Umbilical cord (tissue), 1 donor: ENCODE measurements at regions not wholly inside any gene's neighbourhood (a gene's known extent, or its start where the extent isn't known, plus 50 kb on each side); places are given as distances from the start of the nearest gene placed in this dataset.

Experiments used
- DNase-seq: peaks from one replicate; pipeline ENCODE4 v3.0.0-alpha.2; 2015; ENCODE audit warnings: low spot score

- no peak for DNase-seq
These were observed 122.9 kb upstream of the MGMT start for GRCh38 chr10:129344103-129344502.

DNA sequence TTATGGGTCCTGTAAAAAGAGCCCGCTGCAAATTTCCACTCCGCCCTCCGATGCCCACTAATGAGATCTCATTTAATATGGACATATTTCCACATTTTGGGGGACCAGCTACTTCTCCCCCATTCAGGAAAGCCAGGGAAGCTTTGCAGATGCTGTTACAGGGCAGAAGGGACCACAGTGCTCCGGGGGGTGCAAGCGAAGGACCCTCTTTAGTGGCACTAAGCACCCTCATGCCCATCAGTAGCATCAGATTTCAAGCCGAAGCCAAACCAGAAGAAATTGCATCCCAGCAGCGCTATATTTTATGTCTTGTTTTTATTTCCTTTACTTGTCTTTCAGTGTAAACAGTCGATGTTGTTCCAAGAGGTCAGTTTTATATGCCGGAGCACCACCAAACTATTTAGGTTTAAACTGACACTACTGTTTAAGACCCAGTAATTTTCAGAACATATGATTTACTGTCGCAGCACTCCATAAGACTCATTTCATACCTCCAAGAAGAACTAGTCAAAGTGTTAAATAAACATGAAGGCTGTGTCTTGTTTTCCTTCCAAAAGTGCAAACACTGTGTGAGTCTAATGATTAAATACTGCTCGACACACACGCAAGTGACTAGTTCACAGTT is 122.2 kb upstream of the MGMT start:
- no peak for DNase-seq

DNA sequence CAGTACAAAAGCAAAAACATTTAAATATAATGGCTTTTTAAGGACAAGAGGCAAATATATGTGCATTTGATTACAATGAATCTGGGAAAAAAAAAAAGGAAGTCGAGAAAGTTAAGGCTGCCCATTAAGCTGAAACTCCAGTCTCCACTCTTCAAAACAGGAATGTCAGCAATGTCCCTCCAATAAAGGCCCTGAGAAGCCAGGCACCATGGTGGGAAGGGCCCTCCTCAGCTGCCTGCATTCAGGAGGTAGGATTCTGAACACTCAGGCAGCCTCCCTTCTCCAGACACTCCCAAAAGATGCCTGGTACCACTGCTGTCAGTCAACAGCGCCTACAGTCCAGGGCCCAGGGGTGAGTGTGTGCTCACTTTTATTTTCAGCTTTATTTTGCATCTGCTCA is 121.3 kb upstream of the MGMT start:
- DNase-seq = no peak

- DNase-seq = no peak
These were observed 116.4 kb upstream of the MGMT start for GRCh38 chr10:129350690-129351089.

DNA sequence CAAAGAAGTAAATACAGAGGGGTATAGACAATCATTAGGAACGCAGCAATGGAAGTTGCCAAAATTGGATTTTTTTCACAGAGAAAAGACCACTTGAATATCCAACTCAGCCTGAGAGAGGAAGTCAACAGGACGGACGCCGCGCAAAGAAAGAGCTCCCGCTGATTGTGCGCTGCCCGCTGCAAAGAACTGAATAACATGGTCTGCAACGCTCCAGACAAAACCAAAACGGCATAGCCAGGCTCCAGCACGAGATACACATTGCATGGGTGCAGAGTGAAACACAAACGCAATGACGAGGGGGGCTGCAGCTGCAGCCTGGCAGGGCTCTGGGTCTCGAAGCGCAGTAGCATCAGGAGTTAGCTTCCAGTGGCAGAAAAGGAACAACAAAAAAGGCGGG is 113.9 kb upstream of the MGMT start:
- DNase-seq = no peak

GRCh38 chr10:129360046-129360445 is 107.0 kb upstream of the MGMT start:
- DNase-seq = no peak

GRCh38 chr10:129361676-129362376 is 105.2 kb upstream of the MGMT start:
- no peak for DNase-seq

DNA sequence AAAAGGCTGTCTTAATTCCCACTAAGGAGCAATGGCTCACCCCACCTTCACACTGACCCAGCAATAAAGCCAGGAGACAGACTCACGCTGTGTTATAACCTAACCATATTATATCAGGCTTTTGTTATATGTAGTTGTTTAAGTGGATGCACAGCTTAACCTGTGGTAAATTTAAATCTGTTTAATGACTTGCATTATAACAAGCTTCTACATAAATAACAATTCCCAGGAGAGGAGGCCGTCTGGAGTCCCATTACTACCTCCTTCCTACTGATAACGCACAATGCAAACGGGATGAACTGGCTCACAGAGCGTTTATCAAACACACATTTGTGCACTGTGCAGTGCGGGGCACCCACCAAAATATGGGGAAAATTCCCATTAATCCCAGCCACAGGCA is 102.1 kb upstream of the MGMT start:
- no peak for DNase-seq

GRCh38 chr10:129365767-129366402 is 101.2 kb upstream of the MGMT start:
- DNase-seq = no peak

- DNase-seq = no peak
These were observed 100.6 kb upstream of the MGMT start for GRCh38 chr10:129366450-129366849.

GRCh38 chr10:129369566-129369965 is 97.5 kb upstream of the MGMT start:
- no peak for DNase-seq

- no peak for DNase-seq
These were observed 95.5 kb upstream of the MGMT start for GRCh38 chr10:129371541-129371940.

GRCh38 chr10:129372172-129372571 is 94.9 kb upstream of the MGMT start:
- DNase-seq = peak; percentile 50

GRCh38 chr10:129373231-129373630 is 93.8 kb upstream of the MGMT start:
- no peak for DNase-seq

GRCh38 chr10:129373718-129374117 is 93.3 kb upstream of the MGMT start:
- no peak for DNase-seq

DNA sequence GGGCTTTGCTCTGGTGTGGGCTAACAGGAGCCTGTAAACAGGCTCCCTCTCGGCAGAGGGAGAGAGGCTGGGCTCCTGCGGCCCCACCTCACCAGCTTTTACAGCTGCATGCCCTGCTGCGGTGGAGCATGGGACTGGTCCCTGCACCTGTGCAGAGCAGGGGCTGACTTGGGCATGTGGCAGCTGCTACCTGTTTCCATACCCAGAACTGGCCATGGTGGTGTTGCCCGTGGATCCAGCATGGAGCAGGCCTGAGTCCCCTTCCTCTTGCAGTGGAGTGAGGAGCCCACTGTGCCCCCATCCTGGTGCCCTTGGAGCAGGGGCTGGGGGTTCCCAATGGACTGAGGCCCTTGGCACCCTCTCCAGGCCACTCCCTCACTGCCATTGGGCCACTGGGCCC is 91.9 kb upstream of the MGMT start:
- DNase-seq = no peak

GRCh38 chr10:129375912-129376311 is 91.1 kb upstream of the MGMT start:
- DNase-seq = no peak

DNA sequence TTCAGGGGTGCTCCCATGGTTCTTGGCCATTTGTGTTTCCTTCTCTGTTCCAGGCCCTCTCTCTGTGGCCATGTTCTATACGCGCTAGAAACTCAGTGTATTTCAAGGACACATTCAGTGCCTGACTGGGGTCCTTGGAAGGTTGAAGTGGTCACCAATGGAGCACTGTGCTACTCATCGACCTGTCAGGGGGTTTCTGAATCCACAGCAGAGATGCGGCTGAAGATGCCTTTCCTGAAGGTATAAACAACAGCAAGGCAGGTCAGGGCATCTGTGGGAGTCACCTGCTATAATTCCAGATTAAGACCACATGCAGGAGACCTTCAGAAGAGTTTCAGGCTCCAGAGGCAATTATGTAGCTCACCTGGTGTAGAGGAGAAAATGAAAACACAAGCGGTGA is 86.8 kb upstream of the MGMT start:
- DNase-seq = no peak

GRCh38 chr10:129381741-129382140 is 85.3 kb upstream of the MGMT start:
- DNase-seq = no peak

- DNase-seq = no peak
These were observed 84.6 kb upstream of the MGMT start for GRCh38 chr10:129382401-129382800.

GRCh38 chr10:129383651-129384050 is 83.4 kb upstream of the MGMT start:
- DNase-seq = no peak

GRCh38 chr10:129385600-129385999 is 81.4 kb upstream of the MGMT start:
- no peak for DNase-seq
